Esophagus squamous epithelium (tissue), 4 donors: ENCODE measurements at regions not wholly inside any gene's neighbourhood (a gene's known extent, or its start where the extent isn't known, plus 50 kb on each side); places are given as distances from the start of the nearest gene placed in this dataset.

Experiments
- CTCF ChIP-seq, 6 experiments: fragments of 450-650 bp in 4 of 6; fragments of 200-600 bp in 2 of 6; sonication (generic) in 2 of 6; IDR thresholded peaks; one replicate each; pipeline ENCODE4 v1.5.1; 2016 to 2019; ENCODE audit warnings: antibody characterized with exemption in 6 of 6, mild to moderate bottlenecking in 4 of 6, moderate library complexity in 4 of 6
- POLR2A ChIP-seq, 4 donors: fragments of 450-650 bp; IDR thresholded peaks; one replicate each; pipeline ENCODE4 v1.6.1; 2017; ENCODE audit warnings: antibody characterized with exemption in 4 of 4, mild to moderate bottlenecking in 4 of 4, moderate library complexity in 3 of 4

DNA sequence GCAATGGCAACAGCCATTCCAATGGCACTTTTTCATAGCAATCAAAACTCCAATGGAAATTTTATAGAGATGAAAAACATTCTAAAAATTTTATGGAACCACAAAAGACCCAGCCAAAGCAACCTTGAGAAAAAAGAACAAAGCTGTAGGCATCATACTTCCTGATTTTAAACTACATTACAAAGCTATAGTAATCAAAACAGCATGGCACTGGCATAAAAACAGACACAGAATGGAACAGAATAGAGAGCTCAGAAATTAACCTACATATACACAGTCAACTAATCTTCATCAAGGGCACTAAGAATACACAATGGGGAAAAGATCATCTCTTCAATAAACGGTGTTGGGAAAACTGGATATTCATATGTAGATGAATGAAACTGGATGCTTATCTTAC is 401.5 kb downstream of the NPHP4 start:
- TF ChIP-seq CTCF (IDR thresholded peaks at IDR 0.05) (no peak), POLR2A (IDR thresholded peaks at IDR 0.05) (no peak)
